HG02759 (cell line): ENCODE measurements at regions not wholly inside any gene's neighbourhood (a gene's known extent, or its start where the extent isn't known, plus 50 kb on each side); places are given as distances from the start of the nearest gene placed in this dataset.

Experiments
- ATAC-seq: cut with Tn5 transposase; IDR thresholded peaks from one replicate; pipeline ENCODE4 v1.9.1; 2021; ENCODE audit warnings: mild to moderate bottlenecking, moderate library complexity; ENCODE audit not compliant: unreplicated experiment

DNA sequence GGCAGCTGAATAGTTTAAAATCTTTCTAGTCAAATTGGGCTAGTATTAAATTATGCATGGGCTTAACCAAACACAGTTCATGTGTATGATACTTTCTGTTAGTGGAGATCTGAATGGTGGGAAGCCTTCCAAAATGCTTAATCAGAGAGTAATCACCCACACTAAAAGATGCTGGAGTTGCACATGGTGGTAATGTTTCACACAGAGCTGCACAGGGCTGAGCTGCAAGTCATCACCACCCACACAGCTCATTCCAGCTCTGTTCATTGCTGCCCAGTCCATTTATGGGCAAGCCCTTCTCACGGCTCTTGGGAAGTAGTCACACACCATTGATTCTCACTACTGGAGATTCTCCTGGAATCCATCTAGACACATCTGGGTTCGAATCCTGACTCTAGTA is 351.5 kb upstream of the KCNN2 start:
- no peak for ATAC-seq

DNA sequence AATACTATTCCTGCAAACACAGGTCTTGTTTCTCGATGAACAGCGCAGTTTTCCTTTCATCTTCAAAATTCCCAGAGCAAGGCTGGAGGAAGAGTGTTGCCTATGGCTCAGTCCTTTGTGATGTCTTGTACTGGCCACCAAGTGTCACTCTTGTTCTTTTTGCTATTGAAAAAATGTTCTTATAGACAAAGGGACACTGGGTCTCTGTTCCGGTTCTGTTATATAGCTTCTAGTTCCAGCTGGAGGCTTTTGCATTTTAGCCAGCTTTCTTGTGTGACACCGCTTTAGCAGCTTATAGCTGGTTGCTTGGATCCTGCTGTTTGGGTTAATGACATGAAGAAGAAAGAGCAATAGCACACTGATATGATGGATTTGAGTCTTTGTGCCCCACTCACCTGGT is 343.7 kb upstream of the KCNN2 start:
- ATAC-seq = no peak

DNA sequence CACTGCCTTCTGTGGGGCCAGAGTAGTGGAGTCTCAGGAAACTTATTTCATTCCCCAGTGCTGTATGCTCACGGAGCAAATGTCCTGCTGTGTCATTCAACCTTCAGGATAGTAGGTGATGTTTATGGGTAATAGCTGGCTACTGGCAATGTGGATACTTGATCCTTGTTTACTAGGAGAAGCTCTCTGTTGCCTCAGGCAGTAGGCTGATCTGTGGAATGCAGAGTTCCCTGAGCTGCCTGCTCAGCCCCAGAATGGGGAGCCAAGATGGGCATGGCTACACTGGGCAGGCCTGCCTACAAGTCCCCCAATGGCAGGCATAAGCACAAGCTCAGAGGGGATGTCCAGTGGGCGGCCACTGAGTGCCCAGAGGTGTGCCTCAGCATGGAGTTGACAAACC is 323.1 kb upstream of the KCNN2 start:
- no peak for ATAC-seq

DNA sequence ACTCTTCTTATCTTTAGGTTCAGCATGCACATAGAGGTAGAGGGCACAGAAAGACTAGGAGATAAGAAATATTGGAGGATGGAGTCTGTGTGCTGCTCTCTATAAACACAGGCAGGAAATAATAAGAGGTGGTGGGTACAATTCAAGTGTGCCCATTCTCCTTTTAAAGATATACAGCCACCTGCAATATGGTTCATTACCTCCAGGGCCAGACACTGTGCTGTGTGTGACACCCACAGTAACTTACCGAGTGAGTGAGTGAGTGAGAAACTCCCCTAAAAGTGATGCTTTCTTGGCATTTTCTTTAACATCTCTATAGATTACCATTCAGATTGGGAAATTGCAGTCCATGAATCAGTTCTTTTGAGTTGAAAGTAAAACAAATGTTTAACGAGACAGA is 311.8 kb upstream of the KCNN2 start:
- no peak for ATAC-seq

DNA sequence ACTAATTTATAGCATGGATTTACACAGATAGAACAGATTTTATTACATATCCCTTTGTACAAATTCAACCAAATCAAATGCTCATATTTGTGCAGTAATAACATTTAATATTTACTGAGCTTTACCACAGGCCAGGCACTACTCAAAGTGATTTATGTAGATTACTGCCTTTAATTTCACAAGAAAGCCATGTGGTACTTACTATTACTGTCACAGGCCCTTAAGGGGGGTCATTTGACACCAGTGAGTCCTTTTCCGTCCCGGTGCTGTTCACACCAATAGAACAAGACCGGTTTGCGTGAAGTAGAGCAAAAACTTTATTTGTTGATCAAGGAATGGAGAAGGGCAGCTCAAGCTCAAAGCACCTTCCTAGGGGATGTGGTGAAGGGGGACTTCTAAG is 308.5 kb upstream of the KCNN2 start:
- ATAC-seq = no peak

DNA sequence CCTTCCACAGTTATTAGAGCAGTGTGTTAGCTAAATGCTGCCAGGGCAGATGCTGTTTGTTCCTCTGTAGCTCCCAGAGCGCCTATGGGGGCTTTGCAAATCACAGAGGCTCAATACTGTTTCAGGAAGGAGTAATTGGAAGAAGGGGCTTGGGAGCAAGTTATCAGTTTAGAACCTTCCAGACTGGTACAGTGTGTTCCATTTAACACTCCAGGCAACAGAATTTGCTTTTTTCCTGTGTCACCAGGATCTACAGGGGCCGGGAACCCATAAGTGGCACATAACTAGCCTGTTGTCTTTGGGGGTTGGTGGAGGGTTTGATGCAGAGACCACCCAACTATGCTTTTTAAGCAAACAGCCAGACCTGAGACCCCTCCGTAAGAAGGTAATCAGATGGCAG is 307.3 kb upstream of the KCNN2 start:
- ATAC-seq = no peak

- no peak for ATAC-seq
Observed at GRCh38 chr5:114055318-114056184, 306.3 kb upstream of the KCNN2 start.

DNA sequence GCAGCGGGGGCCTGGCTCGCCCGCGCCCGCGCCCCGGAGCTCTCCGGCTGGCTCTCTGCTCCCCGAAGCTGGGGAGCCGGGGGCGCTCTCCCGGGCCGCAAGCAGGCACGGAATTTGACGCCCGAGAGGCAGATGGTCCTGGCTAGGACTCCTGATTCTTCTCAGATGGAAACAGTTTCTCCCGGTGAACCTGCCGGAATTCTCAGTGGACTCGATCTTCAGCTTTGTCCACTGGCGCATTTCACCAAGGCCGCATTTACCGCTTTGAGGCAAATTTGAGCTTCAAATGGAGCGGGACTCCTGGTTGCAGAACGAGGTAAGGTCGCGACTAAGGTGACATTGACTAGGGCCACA is 305.7 kb upstream of the KCNN2 start:
- no peak for ATAC-seq

GRCh38 chr5:114060866-114061265 is 301.0 kb upstream of the KCNN2 start:
- ATAC-seq = no peak

GRCh38 chr5:114062932-114063867 is 298.7 kb upstream of the KCNN2 start:
- no peak for ATAC-seq

DNA sequence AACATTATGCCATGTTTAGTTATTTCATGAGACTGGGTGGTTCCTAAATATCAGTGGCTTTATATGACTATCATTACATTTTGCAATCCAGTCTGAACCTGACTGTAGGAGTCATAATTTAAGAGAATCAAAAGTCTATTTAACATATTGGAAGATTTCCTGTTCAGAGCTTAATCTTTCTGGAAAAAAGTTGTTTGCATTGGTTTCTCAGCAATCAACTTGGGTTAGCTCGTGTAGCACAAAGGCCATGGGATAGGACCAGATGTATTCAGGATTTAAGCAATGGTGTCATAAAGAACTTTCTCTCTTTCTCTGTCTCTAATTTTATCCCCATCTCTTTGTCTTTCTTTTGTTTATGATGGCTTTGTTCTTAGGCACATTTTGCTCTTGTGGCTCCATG is 296.0 kb upstream of the KCNN2 start:
- no peak for ATAC-seq

DNA sequence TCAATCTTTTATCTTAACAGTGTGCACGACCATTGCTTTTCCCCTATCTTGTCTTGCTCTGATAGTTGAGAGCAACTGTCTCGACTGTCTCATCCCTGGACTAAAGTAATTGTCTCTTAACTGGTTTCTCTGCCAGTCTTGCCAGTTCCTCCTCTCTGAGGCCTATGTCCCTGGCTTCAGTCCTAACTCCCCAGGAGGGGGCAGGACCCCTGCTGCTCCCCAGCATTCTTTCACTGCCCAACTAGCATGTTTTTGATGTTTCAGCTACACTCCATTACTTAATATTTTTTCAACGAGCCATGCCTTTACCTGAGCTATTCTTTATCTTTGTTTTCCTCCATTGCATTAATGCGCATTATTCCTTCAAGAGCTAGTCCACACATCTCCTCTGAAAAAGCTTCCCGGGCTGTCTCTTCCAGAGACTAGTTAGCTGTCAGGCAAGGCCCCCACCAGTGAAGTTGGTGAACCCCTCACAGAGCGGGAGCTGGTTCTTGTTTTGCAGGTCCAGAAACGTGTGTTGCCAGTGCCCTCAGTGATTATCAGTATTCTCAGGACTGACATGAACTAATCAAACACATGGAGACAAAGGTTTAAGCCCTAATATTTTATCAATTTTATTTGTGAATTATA is 291.7 kb upstream of the KCNN2 start:
- ATAC-seq = no peak

GRCh38 chr5:114089259-114089658 is 272.6 kb upstream of the KCNN2 start:
- no peak for ATAC-seq

DNA sequence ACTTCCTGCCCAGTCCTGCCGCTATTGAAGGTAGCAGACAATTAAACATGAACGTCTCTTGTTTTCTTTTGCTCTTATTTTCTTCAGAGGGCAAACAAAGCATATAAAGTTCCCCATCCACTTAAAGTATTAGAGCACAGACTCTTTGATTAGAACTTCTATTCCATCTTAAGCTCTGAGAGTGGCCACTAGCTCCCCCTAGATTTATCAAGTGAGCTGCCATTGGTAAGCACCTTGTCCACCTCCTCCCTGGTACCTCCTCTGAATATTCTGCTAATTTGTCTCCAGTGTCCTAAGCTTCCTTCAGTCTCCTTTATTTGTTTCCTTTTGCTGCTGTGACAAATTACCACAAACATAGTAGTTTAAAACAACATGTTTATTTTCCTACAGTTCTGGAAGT is 264.3 kb upstream of the KCNN2 start:
- ATAC-seq = no peak

GRCh38 chr5:114099161-114099560 is 262.7 kb upstream of the KCNN2 start:
- ATAC-seq = no peak

DNA sequence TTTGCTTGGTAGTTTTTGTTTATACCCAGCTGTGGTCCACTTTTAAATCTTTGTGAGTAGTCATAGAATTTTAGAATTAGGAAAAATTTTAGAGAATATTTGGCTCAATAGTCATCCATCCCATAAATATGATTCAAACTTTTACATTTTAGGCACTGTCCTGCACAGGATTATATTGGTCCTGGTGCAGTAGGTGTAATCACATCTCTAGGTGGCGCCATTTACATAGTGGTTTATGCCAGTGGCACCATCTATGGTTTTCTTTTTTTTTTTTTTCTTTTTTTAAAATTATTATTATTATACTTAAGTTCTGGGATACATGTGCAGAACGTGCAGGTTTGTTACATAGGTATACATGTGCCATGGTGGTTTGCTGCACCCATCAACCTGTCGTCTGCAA is 260.7 kb upstream of the KCNN2 start:
- peak; percentile 66 for ATAC-seq

DNA sequence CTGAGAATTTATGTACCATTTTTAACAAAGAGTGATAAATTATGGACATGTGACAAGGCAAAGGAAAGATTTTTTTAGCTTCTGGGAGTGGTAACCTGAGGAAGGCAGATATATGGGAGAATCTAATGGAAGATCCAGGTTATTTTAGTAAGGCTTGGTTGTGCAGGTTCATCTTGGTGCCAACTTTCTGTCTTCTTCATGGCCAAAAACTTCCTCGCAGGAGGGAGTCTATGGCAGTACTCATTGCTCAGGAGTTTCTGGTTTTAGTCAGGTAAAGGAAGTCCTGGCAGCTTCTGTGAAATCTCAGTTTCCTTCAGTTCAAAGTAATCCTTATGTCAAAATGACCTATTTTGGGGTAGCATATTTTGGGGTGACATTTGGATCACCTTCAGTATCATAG is 248.3 kb upstream of the KCNN2 start:
- ATAC-seq = no peak

DNA sequence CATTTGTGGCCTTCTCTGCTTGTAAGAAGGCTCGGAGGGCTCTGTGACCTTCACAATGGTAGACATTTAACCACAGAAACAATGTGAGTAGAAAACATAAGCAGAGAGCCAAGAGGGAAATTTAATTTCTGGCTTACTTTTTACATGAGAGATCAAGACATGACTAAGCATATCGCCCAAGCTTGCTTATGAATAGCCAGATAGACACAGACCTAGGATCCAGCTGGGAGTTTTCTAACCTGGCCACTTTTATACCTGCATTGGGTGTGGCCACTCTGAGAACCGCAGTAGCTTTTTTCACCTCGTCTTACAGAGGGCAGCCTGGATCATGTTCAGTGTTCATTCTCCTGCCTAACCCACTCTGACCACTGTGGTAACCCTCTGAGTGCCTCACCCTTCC is 244.9 kb upstream of the KCNN2 start:
- ATAC-seq = no peak

- ATAC-seq = peak; percentile 68
Observed at GRCh38 chr5:114118511-114118910, 243.4 kb upstream of the KCNN2 start.

DNA sequence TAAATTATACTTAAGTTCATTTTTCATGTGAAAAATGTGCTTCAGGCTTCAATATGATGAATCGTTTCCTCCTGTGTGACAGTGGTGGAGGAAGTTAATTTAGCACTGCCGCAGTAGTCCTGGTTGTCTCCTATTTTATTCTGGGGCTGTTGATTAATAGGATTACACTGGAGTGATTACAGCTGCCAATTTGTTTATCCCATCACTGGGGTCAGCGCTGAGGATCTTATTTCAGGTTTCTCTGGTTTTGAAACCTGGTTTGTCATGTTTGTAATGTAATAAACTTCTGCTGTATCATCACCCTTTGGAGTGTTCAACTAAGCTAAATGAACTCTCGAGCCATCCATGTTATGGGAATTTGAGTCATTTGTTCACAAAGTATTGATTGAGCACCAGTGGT is 241.7 kb upstream of the KCNN2 start:
- no peak for ATAC-seq

DNA sequence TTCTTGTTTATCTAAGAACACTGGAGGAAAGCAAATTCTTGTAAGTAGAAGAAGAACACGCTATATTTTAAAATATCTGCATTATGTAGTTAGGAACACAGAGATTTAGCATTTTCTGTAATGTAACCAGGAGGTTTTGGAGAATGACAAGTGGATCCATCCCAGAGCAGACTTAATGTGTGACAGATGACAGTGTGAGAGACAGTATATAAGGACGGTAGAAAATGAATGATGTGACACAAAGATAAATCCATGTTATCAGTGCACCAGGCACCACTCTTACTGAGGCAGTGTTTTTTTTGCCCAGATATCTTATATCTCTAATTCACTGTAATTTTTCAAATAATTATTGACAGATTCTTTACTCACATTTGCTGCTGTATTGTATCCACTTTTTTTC is 239.0 kb upstream of the KCNN2 start:
- no peak for ATAC-seq

GRCh38 chr5:114123654-114124053 is 238.2 kb upstream of the KCNN2 start:
- peak; percentile 52 for ATAC-seq
